ENCODE measurements at regions not wholly inside any gene's neighbourhood (a gene's known extent, or its start where the extent isn't known, plus 50 kb on each side); places are given as distances from the start of the nearest gene placed in this dataset.

GRCh38 chr4:104210420-104210819 is 284.3 kb downstream of the CXXC4 start:
- no peaks in the 10 kb centered on the region for H4K20me1 ChIP-seq (ENCODE audit: insufficient read depth, low read length)
- no peak overlapping the region for H3K27ac ChIP-seq (ENCODE audit: low read depth, low read length)
- H3K27me3 Mint-ChIP-seq (ENCODE audit: low read depth, unreplicated experiment), result no peaks in the 10 kb centered on the region
- H3K4me1 ChIP-seq (ENCODE audit: insufficient read depth, low read length), result no peaks in the 10 kb centered on the region
- H3K36me3 Mint-ChIP-seq (ENCODE audit: low read depth, unreplicated experiment), result no peaks in the 10 kb centered on the region
- H3K9me3 Mint-ChIP-seq (ENCODE audit: unreplicated experiment), result no peaks in the 10 kb centered on the region
- H3K4me3 ChIP-seq (ENCODE audit: insufficient read depth, low read depth, low read length), result no peak overlapping the region
- H3K79me2 ChIP-seq (ENCODE audit: insufficient read depth, low read length), result no peaks in the 10 kb centered on the region
- H3K36me3 ChIP-seq (ENCODE audit: insufficient read depth, low read length), result no peaks in the 10 kb centered on the region
- H2AFZ ChIP-seq (ENCODE audit: low read depth, low read length), result no peak overlapping the region
- H3K4me1 Mint-ChIP-seq (ENCODE audit: low read depth, unreplicated experiment), result no peaks in the 10 kb centered on the region
- no peak overlapping the region for H3K4me3 Mint-ChIP-seq (ENCODE audit: unreplicated experiment)
- H3K9me3 ChIP-seq (ENCODE audit: insufficient read depth, low read depth, low read length), result no peaks in the 10 kb centered on the region
- no peak overlapping the region for H3K9ac ChIP-seq (ENCODE audit: low read length)
- H3K27ac Mint-ChIP-seq (ENCODE audit: unreplicated experiment), result no peak overlapping the region
- DNase-seq (ENCODE audit: low read depth) (no peak), FAIRE-seq (no peak)
- TF ChIP-seq CTCF (IDR thresholded peaks at IDR 0.05; ENCODE audit: insufficient read depth, low read depth, low read length) (no peak), EZH2 (IDR thresholded peaks at IDR 0.05; ENCODE audit: insufficient read depth, low read length) (no peak)
- H3K27me3 ChIP-seq (ENCODE audit: insufficient read depth, low read length), result no peaks in the 10 kb centered on the region
- no peak overlapping the region for H3K4me2 ChIP-seq (ENCODE audit: low read length)

DNA sequence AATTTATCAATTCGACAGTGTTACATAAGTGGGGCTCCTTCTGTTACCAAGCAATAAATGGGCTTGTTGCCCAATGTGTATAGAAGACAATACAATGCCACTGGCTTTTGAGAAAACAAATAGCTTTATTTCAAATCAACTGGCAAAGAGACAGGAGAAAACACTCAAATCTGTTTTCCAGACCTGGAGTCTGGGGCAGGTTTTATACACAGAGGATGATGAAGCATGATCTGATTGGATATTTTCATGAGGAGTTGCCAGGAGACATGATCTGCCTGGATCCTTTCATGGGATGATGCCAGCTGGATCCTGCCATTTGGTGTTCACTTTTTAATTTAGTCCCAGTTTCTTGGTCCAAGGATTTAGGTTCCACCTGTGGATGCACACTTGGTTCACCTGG is 287.9 kb downstream of the CXXC4 start:
- DNase-seq (ENCODE audit: low read depth) (no peak), FAIRE-seq (no peak)
- H3K4me1 Mint-ChIP-seq (ENCODE audit: low read depth, unreplicated experiment), result peaks cover 2% of the 10 kb centered on the region
- Histone ChIP-seq H3K27ac (ENCODE audit: low read depth, low read length) (no peak overlapping the region), H3K9ac (ENCODE audit: low read length) (no peak overlapping the region), H3K79me2 (ENCODE audit: insufficient read depth, low read length) (no peaks in the 10 kb centered on the region), H4K20me1 (ENCODE audit: insufficient read depth, low read length) (no peaks in the 10 kb centered on the region), H3K4me2 (ENCODE audit: low read length) (no peak overlapping the region), H3K27me3 (ENCODE audit: insufficient read depth, low read length) (no peaks in the 10 kb centered on the region), H3K36me3 (ENCODE audit: insufficient read depth, low read length) (no peaks in the 10 kb centered on the region), H3K4me3 (ENCODE audit: insufficient read depth, low read depth, low read length) (no peak overlapping the region), H3K9me3 (ENCODE audit: insufficient read depth, low read depth, low read length) (no peaks in the 10 kb centered on the region), H2AFZ (ENCODE audit: low read depth, low read length) (no peak overlapping the region), H3K4me1 (ENCODE audit: insufficient read depth, low read length) (no peaks in the 10 kb centered on the region)
- H3K27me3 Mint-ChIP-seq (ENCODE audit: low read depth, unreplicated experiment), result no peaks in the 10 kb centered on the region
- TF ChIP-seq CTCF (IDR thresholded peaks at IDR 0.05; ENCODE audit: insufficient read depth, low read depth, low read length) (no peak), EZH2 (IDR thresholded peaks at IDR 0.05; ENCODE audit: insufficient read depth, low read length) (no peak)
- H3K9me3 Mint-ChIP-seq (ENCODE audit: unreplicated experiment), result no peaks in the 10 kb centered on the region
- no peaks in the 10 kb centered on the region for H3K36me3 Mint-ChIP-seq (ENCODE audit: low read depth, unreplicated experiment)
- no peak overlapping the region for H3K4me3 Mint-ChIP-seq (ENCODE audit: unreplicated experiment)
- no peak overlapping the region for H3K27ac Mint-ChIP-seq (ENCODE audit: unreplicated experiment)

DNA sequence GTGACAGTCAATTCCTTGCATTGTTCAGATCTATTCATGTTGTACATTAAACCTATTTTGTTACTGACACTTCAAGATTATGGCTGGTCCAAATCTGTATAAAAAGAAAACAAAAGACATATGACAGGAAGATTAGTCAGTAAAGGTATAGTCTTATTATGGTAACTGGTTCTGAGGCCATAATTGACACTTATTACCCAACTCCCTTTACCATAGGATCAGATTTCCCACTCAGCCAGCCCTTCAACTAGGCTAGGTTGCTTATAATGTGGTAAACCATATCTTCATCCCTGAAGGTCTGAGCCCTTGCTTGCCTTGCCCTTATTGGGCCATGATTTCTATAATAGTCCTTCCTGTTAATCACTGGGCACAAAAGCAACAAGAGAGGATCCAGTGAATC is 289.6 kb downstream of the CXXC4 start:
- Mint-ChIP-seq H3K9me3 (ENCODE audit: unreplicated experiment) (no peaks in the 10 kb centered on the region), H3K4me3 (ENCODE audit: unreplicated experiment) (no peak overlapping the region), H3K4me1 (ENCODE audit: low read depth, unreplicated experiment) (peaks cover 2% of the 10 kb centered on the region), H3K36me3 (ENCODE audit: low read depth, unreplicated experiment) (no peaks in the 10 kb centered on the region), H3K27me3 (ENCODE audit: low read depth, unreplicated experiment) (no peaks in the 10 kb centered on the region), H3K27ac (ENCODE audit: unreplicated experiment) (no peak overlapping the region)
- FAIRE-seq (no peak), DNase-seq (ENCODE audit: low read depth) (no peak)
- no peak overlapping the region for H3K4me2 ChIP-seq (ENCODE audit: low read length)
- no peaks in the 10 kb centered on the region for H3K9me3 ChIP-seq (ENCODE audit: insufficient read depth, low read depth, low read length)
- no peaks in the 10 kb centered on the region for H3K36me3 ChIP-seq (ENCODE audit: insufficient read depth, low read length)
- TF ChIP-seq CTCF (IDR thresholded peaks at IDR 0.05; ENCODE audit: insufficient read depth, low read depth, low read length) (no peak), EZH2 (IDR thresholded peaks at IDR 0.05; ENCODE audit: insufficient read depth, low read length) (no peak)
- no peak overlapping the region for H3K27ac ChIP-seq (ENCODE audit: low read depth, low read length)
- H3K27me3 ChIP-seq (ENCODE audit: insufficient read depth, low read length), result no peaks in the 10 kb centered on the region
- H2AFZ ChIP-seq (ENCODE audit: low read depth, low read length), result no peak overlapping the region
- no peaks in the 10 kb centered on the region for H4K20me1 ChIP-seq (ENCODE audit: insufficient read depth, low read length)
- no peaks in the 10 kb centered on the region for H3K4me1 ChIP-seq (ENCODE audit: insufficient read depth, low read length)
- H3K79me2 ChIP-seq (ENCODE audit: insufficient read depth, low read length), result no peaks in the 10 kb centered on the region
- no peak overlapping the region for H3K9ac ChIP-seq (ENCODE audit: low read length)
- H3K4me3 ChIP-seq (ENCODE audit: insufficient read depth, low read depth, low read length), result no peak overlapping the region
